HL-60 (cell line): ENCODE measurements at regions not wholly inside any gene's neighbourhood (a gene's known extent, or its start where the extent isn't known, plus 50 kb on each side); places are given as distances from the start of the nearest gene placed in this dataset.

Experiments used
- DNase-seq, 2 experiments: peaks; one replicate each; pipeline ENCODE4 v3.0.0-alpha.2; 2010 to 2020; ENCODE audit warnings: low read depth in 1 of 2, low spot score in 1 of 2
- H3K27ac ChIP-seq: fragments of 250-450 bp; sonication (Bioruptor Pico); replicated peaks from 2 replicates; pipeline ENCODE4 v1.5.1; 2020; ENCODE audit warnings: mild to moderate bottlenecking, moderate library complexity
- H3K27me3 ChIP-seq: fragments of 250-450 bp; sonication (Bioruptor Pico); 2 replicates; pipeline ENCODE4 v1.5.1; 2021; ENCODE audit warnings: mild to moderate bottlenecking, moderate library complexity; ENCODE audit not compliant: insufficient read depth, poor library complexity, severe bottlenecking
- H3K4me3 ChIP-seq: replicated peaks from 2 replicates; pipeline ENCODE4 v1.5.1; 2011; ENCODE audit warnings: mild to moderate bottlenecking, control low read depth, low read length; ENCODE audit not compliant: insufficient read depth
- GABPA ChIP-seq: IDR thresholded peaks from 2 replicates; pipeline ENCODE4 v1.6.1; 2012; ENCODE audit warnings: low read depth
- POLR2AphosphoS5 ChIP-seq: IDR thresholded peaks from 2 replicates; pipeline ENCODE4 v1.6.1; 2012; ENCODE audit warnings: low read depth
- SPI1 ChIP-seq: IDR thresholded peaks from 2 replicates; pipeline ENCODE4 v1.6.1; 2012; ENCODE audit warnings: low read depth, mild to moderate bottlenecking, borderline replicate concordance
- TF ChIP-seq, protein P1 (sequence below): IDR thresholded peaks from one replicate; pipeline ENCODE4 v1.5.1; 2011; ENCODE audit warnings: low read length, control low read depth, inconsistent platforms; ENCODE audit not compliant: insufficient read depth
- TF ChIP-seq, protein P2 (sequence below): IDR thresholded peaks from 2 replicates; pipeline ENCODE4 v1.6.1; 2012; ENCODE audit warnings: low read depth; ENCODE audit not compliant: insufficient replicate concordance

DNA sequence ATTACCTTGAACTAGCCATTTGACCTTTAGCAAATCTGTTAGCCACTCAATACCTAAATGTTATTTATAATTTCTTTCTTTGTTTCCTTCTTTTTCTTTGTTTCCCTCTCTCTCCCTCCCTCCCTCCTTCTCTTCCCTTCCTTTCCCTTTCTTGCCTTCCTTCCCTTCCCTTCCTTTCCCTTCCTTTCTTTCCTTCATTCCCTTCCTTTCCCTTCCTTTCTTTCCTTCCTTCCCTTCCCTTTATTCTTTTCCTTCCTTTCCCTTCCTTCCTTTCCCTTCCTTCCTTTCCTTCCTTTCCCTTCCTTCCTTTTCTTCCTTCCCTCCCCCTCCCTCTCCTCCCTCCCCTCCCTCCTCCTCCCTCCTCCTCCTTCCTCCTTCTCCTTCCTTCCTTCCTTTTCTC lies 75.7 kb upstream of the KCNA4 start:
- no peak overlapping the region for H3K4me3 ChIP-seq
- no peak overlapping the region for H3K27ac ChIP-seq
- TF ChIP-seq, protein P1, sequence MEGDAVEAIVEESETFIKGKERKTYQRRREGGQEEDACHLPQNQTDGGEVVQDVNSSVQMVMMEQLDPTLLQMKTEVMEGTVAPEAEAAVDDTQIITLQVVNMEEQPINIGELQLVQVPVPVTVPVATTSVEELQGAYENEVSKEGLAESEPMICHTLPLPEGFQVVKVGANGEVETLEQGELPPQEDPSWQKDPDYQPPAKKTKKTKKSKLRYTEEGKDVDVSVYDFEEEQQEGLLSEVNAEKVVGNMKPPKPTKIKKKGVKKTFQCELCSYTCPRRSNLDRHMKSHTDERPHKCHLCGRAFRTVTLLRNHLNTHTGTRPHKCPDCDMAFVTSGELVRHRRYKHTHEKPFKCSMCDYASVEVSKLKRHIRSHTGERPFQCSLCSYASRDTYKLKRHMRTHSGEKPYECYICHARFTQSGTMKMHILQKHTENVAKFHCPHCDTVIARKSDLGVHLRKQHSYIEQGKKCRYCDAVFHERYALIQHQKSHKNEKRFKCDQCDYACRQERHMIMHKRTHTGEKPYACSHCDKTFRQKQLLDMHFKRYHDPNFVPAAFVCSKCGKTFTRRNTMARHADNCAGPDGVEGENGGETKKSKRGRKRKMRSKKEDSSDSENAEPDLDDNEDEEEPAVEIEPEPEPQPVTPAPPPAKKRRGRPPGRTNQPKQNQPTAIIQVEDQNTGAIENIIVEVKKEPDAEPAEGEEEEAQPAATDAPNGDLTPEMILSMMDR, result no peak
- TF ChIP-seq SPI1 (no peak), GABPA (no peak), POLR2AphosphoS5 (no peak)
- TF ChIP-seq, protein P2, sequence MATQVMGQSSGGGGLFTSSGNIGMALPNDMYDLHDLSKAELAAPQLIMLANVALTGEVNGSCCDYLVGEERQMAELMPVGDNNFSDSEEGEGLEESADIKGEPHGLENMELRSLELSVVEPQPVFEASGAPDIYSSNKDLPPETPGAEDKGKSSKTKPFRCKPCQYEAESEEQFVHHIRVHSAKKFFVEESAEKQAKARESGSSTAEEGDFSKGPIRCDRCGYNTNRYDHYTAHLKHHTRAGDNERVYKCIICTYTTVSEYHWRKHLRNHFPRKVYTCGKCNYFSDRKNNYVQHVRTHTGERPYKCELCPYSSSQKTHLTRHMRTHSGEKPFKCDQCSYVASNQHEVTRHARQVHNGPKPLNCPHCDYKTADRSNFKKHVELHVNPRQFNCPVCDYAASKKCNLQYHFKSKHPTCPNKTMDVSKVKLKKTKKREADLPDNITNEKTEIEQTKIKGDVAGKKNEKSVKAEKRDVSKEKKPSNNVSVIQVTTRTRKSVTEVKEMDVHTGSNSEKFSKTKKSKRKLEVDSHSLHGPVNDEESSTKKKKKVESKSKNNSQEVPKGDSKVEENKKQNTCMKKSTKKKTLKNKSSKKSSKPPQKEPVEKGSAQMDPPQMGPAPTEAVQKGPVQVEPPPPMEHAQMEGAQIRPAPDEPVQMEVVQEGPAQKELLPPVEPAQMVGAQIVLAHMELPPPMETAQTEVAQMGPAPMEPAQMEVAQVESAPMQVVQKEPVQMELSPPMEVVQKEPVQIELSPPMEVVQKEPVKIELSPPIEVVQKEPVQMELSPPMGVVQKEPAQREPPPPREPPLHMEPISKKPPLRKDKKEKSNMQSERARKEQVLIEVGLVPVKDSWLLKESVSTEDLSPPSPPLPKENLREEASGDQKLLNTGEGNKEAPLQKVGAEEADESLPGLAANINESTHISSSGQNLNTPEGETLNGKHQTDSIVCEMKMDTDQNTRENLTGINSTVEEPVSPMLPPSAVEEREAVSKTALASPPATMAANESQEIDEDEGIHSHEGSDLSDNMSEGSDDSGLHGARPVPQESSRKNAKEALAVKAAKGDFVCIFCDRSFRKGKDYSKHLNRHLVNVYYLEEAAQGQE, result no peak
- DNase-seq, result no peak
- no peaks in the 10 kb centered on the region for H3K27me3 ChIP-seq

DNA sequence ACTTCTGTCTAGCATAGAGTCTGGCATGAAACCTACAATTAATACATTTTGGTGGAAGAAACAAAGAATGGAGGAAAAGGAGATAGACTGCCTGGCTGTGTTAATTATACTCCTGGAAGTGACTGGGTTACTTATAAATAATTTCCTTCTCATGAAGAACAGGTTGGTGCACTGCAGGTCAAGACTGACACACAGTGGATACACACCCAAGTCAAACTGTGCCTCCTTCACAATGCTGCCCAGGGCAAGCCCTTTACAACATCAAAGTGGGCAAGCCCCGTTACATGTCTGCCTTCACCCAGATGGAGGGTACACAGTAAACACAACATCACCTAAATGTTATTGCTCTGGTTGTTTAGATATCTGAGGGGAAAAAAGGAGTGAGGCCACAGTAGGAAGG lies 83.7 kb upstream of the KCNA4 start:
- H3K27ac ChIP-seq, result no peak overlapping the region

DNA sequence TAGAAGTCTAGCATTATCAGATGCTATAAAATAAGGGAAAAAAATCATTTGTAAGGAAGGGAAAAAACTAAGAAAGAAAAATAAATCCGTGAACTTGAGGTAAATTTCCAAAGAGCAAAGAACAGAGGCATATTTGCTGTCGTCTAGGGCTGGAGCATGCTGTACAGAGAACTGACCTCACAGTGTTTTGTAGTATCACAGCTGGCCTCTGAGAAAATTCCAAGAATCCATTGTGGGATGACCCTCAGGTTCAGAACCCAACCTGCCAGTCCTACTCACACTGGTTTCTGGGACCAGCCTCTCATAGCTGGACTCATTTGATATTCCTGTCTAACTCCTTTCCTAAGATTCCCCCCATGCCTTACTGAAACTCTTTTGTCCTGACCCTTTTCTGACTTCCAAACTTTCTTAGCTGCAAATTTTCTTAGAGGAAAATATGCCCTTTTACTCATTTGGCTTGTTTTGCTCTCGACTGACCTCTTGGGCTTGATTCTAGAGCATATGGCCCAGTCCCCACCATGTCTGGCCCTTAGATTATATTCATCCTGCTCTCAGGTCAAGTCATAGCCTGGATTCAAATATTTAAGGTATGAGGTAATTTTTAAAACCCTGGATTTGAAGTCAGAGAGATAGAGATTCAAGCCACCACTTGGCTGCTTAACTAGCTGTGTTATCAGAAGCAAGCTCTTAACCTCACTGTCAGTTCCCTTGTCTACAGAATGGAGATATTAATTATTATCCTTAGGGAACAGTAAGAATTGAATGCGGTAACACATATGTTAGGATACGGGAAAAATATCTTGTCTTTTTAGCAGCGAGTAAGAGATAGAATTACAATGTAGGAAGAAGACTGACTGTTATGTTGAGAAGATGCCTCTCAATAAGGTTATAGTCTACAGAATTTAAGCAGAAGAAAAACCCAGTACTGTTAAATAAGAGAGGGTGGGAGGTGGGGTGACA lies 89.7 kb upstream of the KCNA4 start:
- Histone ChIP-seq H3K27ac (no peak overlapping the region), H3K4me3 (no peak overlapping the region), H3K27me3 (no peaks in the 10 kb centered on the region)
- TF ChIP-seq SPI1 (no peak), GABPA (no peak), POLR2AphosphoS5 (no peak)
- TF ChIP-seq, protein P2, result no peak
- TF ChIP-seq, protein P1, result no peak
- DNase-seq, result no peak

More for the DNA sequence above, 83.7 kb upstream of the KCNA4 start:
- Histone ChIP-seq H3K27me3 (no peaks in the 10 kb centered on the region), H3K4me3 (no peak overlapping the region)
- TF ChIP-seq, protein P1, result no peak
- TF ChIP-seq SPI1 (no peak), POLR2AphosphoS5 (no peak)
- DNase-seq, result no peak
